H1 (cell line): ENCODE measurements at regions not wholly inside any gene's neighbourhood (a gene's known extent, or its start where the extent isn't known, plus 50 kb on each side); places are given as distances from the start of the nearest gene placed in this dataset.

Experiments
- ATF3 ChIP-seq: IDR thresholded peaks from 2 replicates; pipeline ENCODE4 v1.6.1; 2011; ENCODE audit warnings: low read depth, mild to moderate bottlenecking, low read length; ENCODE audit not compliant: insufficient read depth
- GTF2F1 ChIP-seq: IDR thresholded peaks from 2 replicates; pipeline ENCODE4 v1.6.1; 2012; ENCODE audit warnings: low read depth, low read length, improper control_type of control experiment, borderline replicate concordance
- NANOG ChIP-seq: IDR thresholded peaks from 2 replicates; pipeline ENCODE4 v1.6.1; 2011; ENCODE audit warnings: low read length, low read depth, mild to moderate bottlenecking, inconsistent platforms; ENCODE audit not compliant: insufficient read depth, poor library complexity, severe bottlenecking
- PHF8 ChIP-seq: fragments of 200-600 bp; sonication (generic); conservative IDR thresholded peaks from 2 replicates; pipeline ENCODE4 v1.7.1; 2012; ENCODE audit warnings: low read depth, mild to moderate bottlenecking, inconsistent platforms, low read length, moderate library complexity
- RXRA ChIP-seq: IDR thresholded peaks from 2 replicates; pipeline ENCODE4 v1.6.1; 2011; ENCODE audit warnings: low read depth, mild to moderate bottlenecking, low read length, moderate library complexity; ENCODE audit not compliant: insufficient read depth
- SIRT6 ChIP-seq: IDR thresholded peaks from one replicate; pipeline ENCODE4 v1.7.1; 2012; ENCODE audit warnings: low read length, inconsistent platforms
- TBP ChIP-seq: IDR thresholded peaks from 2 replicates; pipeline ENCODE4 v1.6.1; 2011; ENCODE audit warnings: low read depth, low read length, improper control_type of control experiment

- TF ChIP-seq ATF3 (no peak), PHF8 (no peak), SIRT6 (no peak), TBP (no peak), GTF2F1 (no peak), RXRA (no peak), NANOG (no peak)
Measured at GRCh38 chr5:104171958-104172690, 609.5 kb upstream of the NUDT12 start (continued).
